ENCODE measurements at regions not wholly inside any gene's neighbourhood (a gene's known extent, or its start where the extent isn't known, plus 50 kb on each side); places are given as distances from the start of the nearest gene placed in this dataset.

- DNase-seq (ENCODE audit: low read depth), result no peak
- H3K4me3 ChIP-seq (ENCODE audit: low read length), result no peak overlapping the region
- TF ChIP-seq CTCF (IDR thresholded peaks at IDR 0.05; ENCODE audit: insufficient read depth, low read depth, low read length, missing control alignments), result no peak
Observed at GRCh38 chr5:162372256-162372655, 304.7 kb downstream of the GABRG2 start.

GRCh38 chr5:162377895-162378294 lies 310.3 kb downstream of the GABRG2 start:
- DNase-seq (ENCODE audit: low read depth), result no peak
- no peak overlapping the region for H3K4me3 ChIP-seq (ENCODE audit: low read length)
- no peak for TF ChIP-seq CTCF (IDR thresholded peaks at IDR 0.05; ENCODE audit: insufficient read depth, low read depth, low read length, missing control alignments)

- no peak overlapping the region for H3K4me3 ChIP-seq (ENCODE audit: low read length)
- no peak for DNase-seq (ENCODE audit: low read depth)
- TF ChIP-seq CTCF (IDR thresholded peaks at IDR 0.05; ENCODE audit: insufficient read depth, low read depth, low read length, missing control alignments), result no peak
Observed at GRCh38 chr5:162382839-162383238, 315.3 kb downstream of the GABRG2 start.

GRCh38 chr5:162384225-162384624 lies 316.7 kb downstream of the GABRG2 start:
- no peak overlapping the region for H3K4me3 ChIP-seq (ENCODE audit: low read length)
- no peak for TF ChIP-seq CTCF (IDR thresholded peaks at IDR 0.05; ENCODE audit: insufficient read depth, low read depth, low read length, missing control alignments)
- no peak for DNase-seq (ENCODE audit: low read depth)

GRCh38 chr5:162391833-162392232 lies 324.3 kb downstream of the GABRG2 start:
- no peak for TF ChIP-seq CTCF (IDR thresholded peaks at IDR 0.05; ENCODE audit: insufficient read depth, low read depth, low read length, missing control alignments)
- no peak overlapping the region for H3K4me3 ChIP-seq (ENCODE audit: low read length)
- no peak for DNase-seq (ENCODE audit: low read depth)

- TF ChIP-seq CTCF (IDR thresholded peaks at IDR 0.05; ENCODE audit: insufficient read depth, low read depth, low read length, missing control alignments), result no peak
- no peak for DNase-seq (ENCODE audit: low read depth)
- no peak overlapping the region for H3K4me3 ChIP-seq (ENCODE audit: low read length)
Observed at GRCh38 chr5:162392336-162392735, 324.8 kb downstream of the GABRG2 start.

GRCh38 chr5:162393534-162393933 lies 326.0 kb downstream of the GABRG2 start:
- no peak for DNase-seq (ENCODE audit: low read depth)
- no peak overlapping the region for H3K4me3 ChIP-seq (ENCODE audit: low read length)
- no peak for TF ChIP-seq CTCF (IDR thresholded peaks at IDR 0.05; ENCODE audit: insufficient read depth, low read depth, low read length, missing control alignments)

Measured in epithelial cell of esophagus (primary cell).